ENCODE measurements at regions not wholly inside any gene's neighbourhood (a gene's known extent, or its start where the extent isn't known, plus 50 kb on each side); places are given as distances from the start of the nearest gene placed in this dataset.

- TF ChIP-seq POLR2A (IDR thresholded peaks at IDR 0.05): no peak
- no peak for TF ChIP-seq CTCF (IDR thresholded peaks at IDR 0.05)
These were observed 76.9 kb upstream of the RALGPS2 start for GRCh38 chr1:178648151-178648550.

All from testis (tissue), 2 donors.